ENCODE measurements at regions not wholly inside any gene's neighbourhood (a gene's known extent, or its start where the extent isn't known, plus 50 kb on each side); places are given as distances from the start of the nearest gene placed in this dataset.

DNA sequence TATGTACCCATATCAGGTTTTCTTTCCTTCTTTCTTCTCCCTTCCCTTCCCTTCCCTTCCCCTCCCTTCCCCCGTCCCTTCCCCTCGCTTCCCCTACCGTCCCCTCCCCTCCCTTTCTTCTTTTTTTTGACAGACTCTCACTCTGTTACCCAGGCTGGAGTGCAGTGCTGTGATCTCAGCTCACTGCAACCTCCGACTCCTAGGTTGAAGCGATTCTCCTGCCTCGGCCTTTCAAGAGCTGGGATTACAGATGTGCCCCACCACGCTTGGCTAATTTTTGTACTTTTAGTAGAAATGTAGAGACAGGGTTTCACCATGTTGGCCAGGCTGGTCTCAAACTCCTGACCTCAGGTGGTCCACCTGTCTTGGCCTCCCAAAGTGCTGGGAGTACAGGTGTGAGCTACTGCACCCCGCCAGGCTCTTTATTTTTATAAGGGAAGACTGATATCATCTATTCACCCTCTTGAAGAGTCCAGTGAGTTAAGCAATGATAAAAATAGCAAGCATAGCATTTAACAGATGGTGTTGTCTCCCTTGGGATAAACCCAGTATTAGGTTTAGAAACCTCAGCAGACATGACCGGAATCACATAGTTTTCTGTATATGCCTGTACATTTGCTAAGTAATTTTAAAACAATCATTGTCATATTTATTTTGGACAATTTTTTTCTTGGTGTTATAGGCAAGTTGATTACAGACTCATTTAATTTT, 888.4 kb downstream of the TRIB2 start:
- no peak for TF ChIP-seq USF1 (IDR thresholded peaks at IDR 0.05)
- no peak for TF ChIP-seq TAF1 (IDR thresholded peaks at IDR 0.05; ENCODE audit: low read depth)
- TF ChIP-seq TEAD4 (IDR thresholded peaks at IDR 0.05) = no peak
- no peak for TF ChIP-seq YY1 (IDR thresholded peaks at IDR 0.05; ENCODE audit: low read depth)
- no peak for TF ChIP-seq EP300 (IDR thresholded peaks at IDR 0.05; ENCODE audit: borderline replicate concordance)
- TF ChIP-seq FOXM1 (IDR thresholded peaks at IDR 0.05; ENCODE audit: borderline replicate concordance, low read depth) = no peak
- no peak for TF ChIP-seq ZBTB7A (IDR thresholded peaks at IDR 0.05; ENCODE audit: low read depth)
- no peak for TF ChIP-seq NFIC (IDR thresholded peaks at IDR 0.05)
- no peak for TF ChIP-seq EGR1 (IDR thresholded peaks at IDR 0.05)
- no peak for TF ChIP-seq RAD21 (IDR thresholded peaks at IDR 0.05; ENCODE audit: low read depth)
- TF ChIP-seq CEBPB (IDR thresholded peaks at IDR 0.05) = no peak
- no peak for TF ChIP-seq CREB1 (IDR thresholded peaks at IDR 0.05; ENCODE audit: low read depth)
- TF ChIP-seq TCF12 (IDR thresholded peaks at IDR 0.05; ENCODE audit: low read depth) = no peak
- no peak for TF ChIP-seq MAX (IDR thresholded peaks at IDR 0.05)
- TF ChIP-seq, protein P1, sequence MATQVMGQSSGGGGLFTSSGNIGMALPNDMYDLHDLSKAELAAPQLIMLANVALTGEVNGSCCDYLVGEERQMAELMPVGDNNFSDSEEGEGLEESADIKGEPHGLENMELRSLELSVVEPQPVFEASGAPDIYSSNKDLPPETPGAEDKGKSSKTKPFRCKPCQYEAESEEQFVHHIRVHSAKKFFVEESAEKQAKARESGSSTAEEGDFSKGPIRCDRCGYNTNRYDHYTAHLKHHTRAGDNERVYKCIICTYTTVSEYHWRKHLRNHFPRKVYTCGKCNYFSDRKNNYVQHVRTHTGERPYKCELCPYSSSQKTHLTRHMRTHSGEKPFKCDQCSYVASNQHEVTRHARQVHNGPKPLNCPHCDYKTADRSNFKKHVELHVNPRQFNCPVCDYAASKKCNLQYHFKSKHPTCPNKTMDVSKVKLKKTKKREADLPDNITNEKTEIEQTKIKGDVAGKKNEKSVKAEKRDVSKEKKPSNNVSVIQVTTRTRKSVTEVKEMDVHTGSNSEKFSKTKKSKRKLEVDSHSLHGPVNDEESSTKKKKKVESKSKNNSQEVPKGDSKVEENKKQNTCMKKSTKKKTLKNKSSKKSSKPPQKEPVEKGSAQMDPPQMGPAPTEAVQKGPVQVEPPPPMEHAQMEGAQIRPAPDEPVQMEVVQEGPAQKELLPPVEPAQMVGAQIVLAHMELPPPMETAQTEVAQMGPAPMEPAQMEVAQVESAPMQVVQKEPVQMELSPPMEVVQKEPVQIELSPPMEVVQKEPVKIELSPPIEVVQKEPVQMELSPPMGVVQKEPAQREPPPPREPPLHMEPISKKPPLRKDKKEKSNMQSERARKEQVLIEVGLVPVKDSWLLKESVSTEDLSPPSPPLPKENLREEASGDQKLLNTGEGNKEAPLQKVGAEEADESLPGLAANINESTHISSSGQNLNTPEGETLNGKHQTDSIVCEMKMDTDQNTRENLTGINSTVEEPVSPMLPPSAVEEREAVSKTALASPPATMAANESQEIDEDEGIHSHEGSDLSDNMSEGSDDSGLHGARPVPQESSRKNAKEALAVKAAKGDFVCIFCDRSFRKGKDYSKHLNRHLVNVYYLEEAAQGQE (IDR thresholded peaks at IDR 0.05; ENCODE audit: low read depth) = no peak

GRCh38 chr2:13607139-13607538, 890.4 kb downstream of the TRIB2 start:
- TF ChIP-seq TEAD4 (IDR thresholded peaks at IDR 0.05) = no peak
- TF ChIP-seq MAX (IDR thresholded peaks at IDR 0.05) = no peak
- no peak for TF ChIP-seq EGR1 (IDR thresholded peaks at IDR 0.05)
- TF ChIP-seq RAD21 (IDR thresholded peaks at IDR 0.05; ENCODE audit: low read depth) = no peak
- no peak for TF ChIP-seq TAF1 (IDR thresholded peaks at IDR 0.05; ENCODE audit: low read depth)
- no peak for TF ChIP-seq YY1 (IDR thresholded peaks at IDR 0.05; ENCODE audit: low read depth)
- no peak for TF ChIP-seq EP300 (IDR thresholded peaks at IDR 0.05; ENCODE audit: borderline replicate concordance)
- TF ChIP-seq TCF12 (IDR thresholded peaks at IDR 0.05; ENCODE audit: low read depth) = no peak
- no peak for TF ChIP-seq USF1 (IDR thresholded peaks at IDR 0.05)
- no peak for TF ChIP-seq NFIC (IDR thresholded peaks at IDR 0.05)
- no peak for TF ChIP-seq CEBPB (IDR thresholded peaks at IDR 0.05)

- TF ChIP-seq TEAD4 (IDR thresholded peaks at IDR 0.05) = no peak
- no peak for TF ChIP-seq EP300 (IDR thresholded peaks at IDR 0.05; ENCODE audit: borderline replicate concordance)
- TF ChIP-seq TAF1 (IDR thresholded peaks at IDR 0.05; ENCODE audit: low read depth) = no peak
- no peak for TF ChIP-seq ZBTB7A (IDR thresholded peaks at IDR 0.05; ENCODE audit: low read depth)
- no peak for TF ChIP-seq EGR1 (IDR thresholded peaks at IDR 0.05)
- TF ChIP-seq RAD21 (IDR thresholded peaks at IDR 0.05; ENCODE audit: low read depth) = no peak
- TF ChIP-seq NFIC (IDR thresholded peaks at IDR 0.05) = no peak
- TF ChIP-seq TCF12 (IDR thresholded peaks at IDR 0.05; ENCODE audit: low read depth) = no peak
- no peak for TF ChIP-seq YY1 (IDR thresholded peaks at IDR 0.05; ENCODE audit: low read depth)
- TF ChIP-seq FOXM1 (IDR thresholded peaks at IDR 0.05; ENCODE audit: borderline replicate concordance, low read depth) = no peak
- TF ChIP-seq, protein P1 (IDR thresholded peaks at IDR 0.05; ENCODE audit: low read depth) = no peak
- no peak for TF ChIP-seq USF1 (IDR thresholded peaks at IDR 0.05)
- TF ChIP-seq CEBPB (IDR thresholded peaks at IDR 0.05) = no peak
Measured at GRCh38 chr2:13611939-13612338, 895.2 kb downstream of the TRIB2 start.

DNA sequence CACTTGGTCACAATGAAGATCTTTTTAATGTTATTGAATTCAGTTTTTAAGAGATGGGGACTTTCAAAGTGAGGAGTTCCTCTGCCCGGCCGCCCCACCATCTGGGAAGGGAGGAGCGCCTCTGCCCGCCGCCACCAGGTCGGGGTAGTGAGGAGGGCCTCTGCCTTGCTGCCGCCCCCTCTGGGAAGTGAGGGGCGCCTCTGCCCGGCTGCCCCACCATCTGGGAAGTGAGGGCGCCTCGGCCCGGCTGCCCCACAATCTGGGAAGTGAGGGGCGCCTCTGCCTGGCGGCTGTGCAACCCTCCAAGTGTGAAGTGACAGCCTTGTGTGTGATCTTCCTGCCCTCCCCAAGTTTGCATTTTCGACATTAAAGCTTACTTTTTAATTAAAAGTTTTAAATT, 899.3 kb downstream of the TRIB2 start:
- TF ChIP-seq NFIC (IDR thresholded peaks at IDR 0.05) = no peak
- TF ChIP-seq CREB1 (IDR thresholded peaks at IDR 0.05; ENCODE audit: low read depth) = no peak
- no peak for TF ChIP-seq USF1 (IDR thresholded peaks at IDR 0.05)
- TF ChIP-seq, protein P1 (IDR thresholded peaks at IDR 0.05; ENCODE audit: low read depth) = no peak
- no peak for TF ChIP-seq FOXM1 (IDR thresholded peaks at IDR 0.05; ENCODE audit: borderline replicate concordance, low read depth)
- no peak for TF ChIP-seq TCF12 (IDR thresholded peaks at IDR 0.05; ENCODE audit: low read depth)
- TF ChIP-seq EP300 (IDR thresholded peaks at IDR 0.05; ENCODE audit: borderline replicate concordance) = no peak
- TF ChIP-seq YY1 (IDR thresholded peaks at IDR 0.05; ENCODE audit: low read depth) = no peak
- no peak for TF ChIP-seq TEAD4 (IDR thresholded peaks at IDR 0.05)
- TF ChIP-seq TAF1 (IDR thresholded peaks at IDR 0.05; ENCODE audit: low read depth) = no peak
- no peak for TF ChIP-seq MAX (IDR thresholded peaks at IDR 0.05)
- no peak for TF ChIP-seq EGR1 (IDR thresholded peaks at IDR 0.05)
- no peak for TF ChIP-seq CEBPB (IDR thresholded peaks at IDR 0.05)
- no peak for TF ChIP-seq RAD21 (IDR thresholded peaks at IDR 0.05; ENCODE audit: low read depth)
- no peak for TF ChIP-seq ZBTB7A (IDR thresholded peaks at IDR 0.05; ENCODE audit: low read depth)

Measured in Ishikawa (cell line).